ENCODE measurements at regions not wholly inside any gene's neighbourhood (a gene's known extent, or its start where the extent isn't known, plus 50 kb on each side); places are given as distances from the start of the nearest gene placed in this dataset.

DNA sequence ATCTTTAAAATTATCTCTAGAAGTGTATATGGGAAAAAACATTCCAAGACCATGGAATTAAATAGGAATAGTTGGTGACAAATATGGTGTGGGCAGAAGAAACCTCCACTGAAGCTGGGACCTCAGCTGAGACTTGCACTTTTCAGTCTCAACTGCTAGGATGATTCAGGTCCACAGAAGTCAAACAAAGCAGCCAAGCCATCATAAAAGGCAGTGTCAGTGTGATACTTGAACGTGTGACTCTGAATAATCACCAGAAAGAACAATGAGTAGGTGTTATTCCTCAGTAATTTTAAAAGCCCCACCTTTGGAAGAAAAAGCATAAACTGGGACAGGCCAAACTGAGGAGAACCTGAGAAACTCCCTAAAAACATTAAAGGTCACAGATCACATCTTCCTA, 90.7 kb downstream of the ZNF281 start:
- TF ChIP-seq, protein P1, sequence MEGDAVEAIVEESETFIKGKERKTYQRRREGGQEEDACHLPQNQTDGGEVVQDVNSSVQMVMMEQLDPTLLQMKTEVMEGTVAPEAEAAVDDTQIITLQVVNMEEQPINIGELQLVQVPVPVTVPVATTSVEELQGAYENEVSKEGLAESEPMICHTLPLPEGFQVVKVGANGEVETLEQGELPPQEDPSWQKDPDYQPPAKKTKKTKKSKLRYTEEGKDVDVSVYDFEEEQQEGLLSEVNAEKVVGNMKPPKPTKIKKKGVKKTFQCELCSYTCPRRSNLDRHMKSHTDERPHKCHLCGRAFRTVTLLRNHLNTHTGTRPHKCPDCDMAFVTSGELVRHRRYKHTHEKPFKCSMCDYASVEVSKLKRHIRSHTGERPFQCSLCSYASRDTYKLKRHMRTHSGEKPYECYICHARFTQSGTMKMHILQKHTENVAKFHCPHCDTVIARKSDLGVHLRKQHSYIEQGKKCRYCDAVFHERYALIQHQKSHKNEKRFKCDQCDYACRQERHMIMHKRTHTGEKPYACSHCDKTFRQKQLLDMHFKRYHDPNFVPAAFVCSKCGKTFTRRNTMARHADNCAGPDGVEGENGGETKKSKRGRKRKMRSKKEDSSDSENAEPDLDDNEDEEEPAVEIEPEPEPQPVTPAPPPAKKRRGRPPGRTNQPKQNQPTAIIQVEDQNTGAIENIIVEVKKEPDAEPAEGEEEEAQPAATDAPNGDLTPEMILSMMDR (IDR thresholded peaks at IDR 0.05), result no peak
- TF ChIP-seq POLR2A (IDR thresholded peaks at IDR 0.05), result no peak
